Endothelial cell of umbilical vein (primary cell): ENCODE measurements at regions not wholly inside any gene's neighbourhood (a gene's known extent, or its start where the extent isn't known, plus 50 kb on each side); places are given as distances from the start of the nearest gene placed in this dataset.
A peak's percentile ranks its signal among the peaks of the same experiment; 100 is the strongest.

Experiments used
- BruUV-seq: library from RNA; stranded (reverse); fragments of 400-500 nt; replicated peaks from 2 replicates; lab custom pipeline; 2021; lab: Mats Ljungman, UMichigan
- CTCF ChIA-PET: fragments of 300-600, 350-600 bp; sonication (Branson Sonifier 250); formaldehyde crosslinking; loops from one replicate; lab custom pipeline; 2021; ENCODE audit warnings: antibody characterized with exemption, inconsistent platforms; lab: Charles Lee
- POLR2A ChIA-PET: fragments of 300-600, 350-600 bp; sonication (Branson Sonifier 250); formaldehyde crosslinking; loops from one replicate; lab custom pipeline; 2021; ENCODE audit warnings: antibody characterized with exemption, inconsistent platforms; lab: Charles Lee
- DNase-seq: peaks from one replicate; pipeline ENCODE4 v3.0.0-alpha.2; 2011; ENCODE audit warnings: low read depth, low spot score
- FAIRE-seq: peaks from 2 replicates; lab custom pipeline; 2011; peaks lifted over from hg19 to GRCh38; lab: Jason Lieb, UNC
- H2AFZ ChIP-seq: 2 replicates; pipeline ENCODE4 v1.6.0; 2012; ENCODE audit warnings: low read depth, low read length, control low read depth, inconsistent platforms
- H3K27ac ChIP-seq: 2 replicates; pipeline ENCODE4 v1.5.1; 2011; ENCODE audit warnings: low read depth, mild to moderate bottlenecking, control low read depth, low read length, moderate library complexity; ENCODE audit not compliant: insufficient read depth
- H3K27me3 ChIP-seq, 2 experiments: 2 replicates each; pipeline versions ENCODE4 v1.6.0 to v1.6.1; 2011; ENCODE audit warnings: low read length in 2 of 2, mixed read lengths in 1 of 2; ENCODE audit not compliant: control insufficient read depth in 2 of 2, insufficient read depth in 2 of 2
- H3K36me3 ChIP-seq, 2 experiments: 2 replicates in 1 of 2; 3 replicates in 1 of 2; pipeline ENCODE4 v1.5.1; 2011; ENCODE audit warnings: low read length in 2 of 2, mild to moderate bottlenecking in 1 of 2, moderate library complexity in 1 of 2; ENCODE audit not compliant: control insufficient read depth in 2 of 2, insufficient read depth in 2 of 2; ENCODE audit errors: extremely low read depth in 1 of 2
- H3K4me1 ChIP-seq: 3 replicates; pipeline ENCODE4 v1.5.1; 2011; ENCODE audit warnings: mild to moderate bottlenecking, low read length; ENCODE audit not compliant: control insufficient read depth, insufficient read depth; ENCODE audit errors: extremely low read depth
- H3K4me2 ChIP-seq: 2 replicates; pipeline ENCODE4 v1.6.1; 2011; ENCODE audit warnings: low read length, control low read depth, mixed read lengths; ENCODE audit not compliant: insufficient read depth
- H3K4me3 ChIP-seq, 3 experiments: fragments of 200-600 bp in 1 of 3; sonication (generic), shearing (Covaris generic) in 1 of 3; replicated peaks in 1 of 3; 2 replicates each; pipeline ENCODE4 v1.5.1; 2011 to 2016; ENCODE audit warnings: control low read depth in 3 of 3, low read length in 3 of 3, mild to moderate bottlenecking in 2 of 3, inconsistent platforms in 1 of 3, low read depth in 1 of 3, moderate library complexity in 1 of 3; ENCODE audit not compliant: insufficient read depth in 1 of 3
- H3K79me2 ChIP-seq: 2 replicates; pipeline ENCODE4 v1.6.0; 2012; ENCODE audit warnings: low read length, inconsistent platforms; ENCODE audit not compliant: control insufficient read depth, insufficient read depth
- H3K9ac ChIP-seq: replicated peaks from 2 replicates; pipeline ENCODE3; 2011; ENCODE audit warnings: low read length, control low read depth; ENCODE audit not compliant: insufficient read depth; ENCODE audit errors: extremely low read depth
- H3K9me1 ChIP-seq: replicated peaks from 3 replicates; pipeline ENCODE4 v1.6.0; 2011; ENCODE audit warnings: mild to moderate bottlenecking, low read length; ENCODE audit not compliant: control insufficient read depth, insufficient read depth; ENCODE audit errors: extremely low read depth
- H3K9me3 ChIP-seq: replicated peaks from 2 replicates; pipeline ENCODE4 v1.5.1; 2012; ENCODE audit warnings: low read length, inconsistent platforms; ENCODE audit not compliant: control insufficient read depth, insufficient read depth
- H4K20me1 ChIP-seq: replicated peaks from 2 replicates; pipeline ENCODE3; 2011; ENCODE audit warnings: mild to moderate bottlenecking, low read length; ENCODE audit not compliant: control insufficient read depth, insufficient read depth; ENCODE audit errors: extremely low read depth
- EZH2 ChIP-seq: IDR thresholded peaks from 2 replicates; pipeline ENCODE4 v1.6.1; 2012; ENCODE audit warnings: borderline replicate concordance, low read depth, mild to moderate bottlenecking, moderate library complexity, low read length, inconsistent platforms; ENCODE audit not compliant: severe bottlenecking
- FOS ChIP-seq: IDR thresholded peaks from 2 replicates; pipeline ENCODE4 v1.6.1; 2011; ENCODE audit warnings: mild to moderate bottlenecking, low read length, moderate library complexity, borderline replicate concordance; ENCODE audit not compliant: insufficient read depth
- GATA2 ChIP-seq: IDR thresholded peaks from 2 replicates; pipeline ENCODE4 v1.7.0; 2011; ENCODE audit warnings: low read depth, mild to moderate bottlenecking, moderate library complexity, mixed read lengths, low read length; ENCODE audit not compliant: insufficient read length, insufficient read depth
- JUN ChIP-seq: IDR thresholded peaks from 2 replicates; pipeline ENCODE4 v1.6.1; 2011; ENCODE audit warnings: borderline replicate concordance, low read depth; ENCODE audit not compliant: insufficient read length, insufficient read depth
- MYC ChIP-seq: IDR thresholded peaks from one replicate; pipeline ENCODE4 v1.6.1; 2011; ENCODE audit warnings: mild to moderate bottlenecking, low read depth, low read length
- POLR2A ChIP-seq: IDR thresholded peaks from 2 replicates; pipeline ENCODE4 v1.6.1; 2012; ENCODE audit warnings: low read depth, mild to moderate bottlenecking, control low read depth, low read length
- POLR2AphosphoS5 ChIP-seq: IDR thresholded peaks from 2 replicates; pipeline ENCODE4 v1.6.1; 2012; ENCODE audit warnings: low read depth, mild to moderate bottlenecking, control low read depth, low read length, moderate library complexity; ENCODE audit not compliant: insufficient read depth
- dilution Hi-C: fragments of 300-500 bp; cut with MboI; formaldehyde crosslinking; loops from one replicate; pipeline ENCODE4 v1.15.0; 2019; ENCODE audit warnings: low sequenced_read_pairs; ENCODE audit not compliant: extremely low pct_ligation_motif_present
- intact Hi-C: fragments of 100-400 bp; cut with micrococcal nuclease; formaldehyde crosslinking; loops from one replicate; pipeline ENCODE4 v1.10.0; 2022
- TF ChIP-seq, protein P1 (sequence below): IDR thresholded peaks from 2 replicates; pipeline ENCODE4 v1.6.1; 2011; ENCODE audit not compliant: insufficient read depth, insufficient read length
- TF ChIP-seq, protein P2 (sequence below), 2 donors: IDR thresholded peaks; 1 replicate in 1 of 2; 2 replicates in 1 of 2; pipeline ENCODE4 v1.5.1; 2011; ENCODE audit warnings: low read length in 2 of 2, mild to moderate bottlenecking in 2 of 2, moderate library complexity in 2 of 2, control low read depth in 1 of 2, inconsistent platforms in 1 of 2, low read depth in 1 of 2; ENCODE audit not compliant: insufficient read depth in 1 of 2; ENCODE audit errors: extremely low read depth in 1 of 2

- FAIRE-seq (no peak), DNase-seq (peak; percentile 15)
- Histone ChIP-seq H4K20me1 (no peaks in the 10 kb centered on the region), H3K4me1 (no peaks in the 10 kb centered on the region), H3K36me3 (no peaks in the 10 kb centered on the region), H2AFZ (peak overlapping the region; percentile 44), H3K27me3 (no peaks in the 10 kb centered on the region), H3K4me3 (no peak overlapping the region), H3K27ac (no peak overlapping the region), H3K4me2 (no peak overlapping the region), H3K79me2 (no peaks in the 10 kb centered on the region), H3K9ac (no peak overlapping the region), H3K9me3 (no peaks in the 10 kb centered on the region), H3K9me1 (no peaks in the 10 kb centered on the region)
- intact Hi-C loops (no loop called here), dilution Hi-C loops (no loop called here)
- ChIA-PET POLR2A (no interaction called here), CTCF (no interaction called here)
- no TSS peak for BruUV-seq
- TF ChIP-seq, protein P1, sequence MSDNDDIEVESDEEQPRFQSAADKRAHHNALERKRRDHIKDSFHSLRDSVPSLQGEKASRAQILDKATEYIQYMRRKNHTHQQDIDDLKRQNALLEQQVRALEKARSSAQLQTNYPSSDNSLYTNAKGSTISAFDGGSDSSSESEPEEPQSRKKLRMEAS, result no peak
- TF ChIP-seq, protein P2, sequence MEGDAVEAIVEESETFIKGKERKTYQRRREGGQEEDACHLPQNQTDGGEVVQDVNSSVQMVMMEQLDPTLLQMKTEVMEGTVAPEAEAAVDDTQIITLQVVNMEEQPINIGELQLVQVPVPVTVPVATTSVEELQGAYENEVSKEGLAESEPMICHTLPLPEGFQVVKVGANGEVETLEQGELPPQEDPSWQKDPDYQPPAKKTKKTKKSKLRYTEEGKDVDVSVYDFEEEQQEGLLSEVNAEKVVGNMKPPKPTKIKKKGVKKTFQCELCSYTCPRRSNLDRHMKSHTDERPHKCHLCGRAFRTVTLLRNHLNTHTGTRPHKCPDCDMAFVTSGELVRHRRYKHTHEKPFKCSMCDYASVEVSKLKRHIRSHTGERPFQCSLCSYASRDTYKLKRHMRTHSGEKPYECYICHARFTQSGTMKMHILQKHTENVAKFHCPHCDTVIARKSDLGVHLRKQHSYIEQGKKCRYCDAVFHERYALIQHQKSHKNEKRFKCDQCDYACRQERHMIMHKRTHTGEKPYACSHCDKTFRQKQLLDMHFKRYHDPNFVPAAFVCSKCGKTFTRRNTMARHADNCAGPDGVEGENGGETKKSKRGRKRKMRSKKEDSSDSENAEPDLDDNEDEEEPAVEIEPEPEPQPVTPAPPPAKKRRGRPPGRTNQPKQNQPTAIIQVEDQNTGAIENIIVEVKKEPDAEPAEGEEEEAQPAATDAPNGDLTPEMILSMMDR (IDR thresholded peaks at IDR 0.05; ENCODE audit: extremely low read depth in 1 of 2, insufficient read depth in 1 of 2, low read depth in 1 of 2, low read length in 2 of 2), result no peak
- TF ChIP-seq MYC, result no peak
- no peak for TF ChIP-seq JUN
- no peak for TF ChIP-seq POLR2A
- TF ChIP-seq GATA2, result no peak
- no peak for TF ChIP-seq POLR2AphosphoS5
- no peak for TF ChIP-seq FOS
- TF ChIP-seq EZH2, result no peak
Observed at GRCh38 chr2:144215701-144216675, 303.9 kb downstream of the ZEB2 start.
